AG10803 (cell line): ENCODE measurements at regions not wholly inside any gene's neighbourhood (a gene's known extent, or its start where the extent isn't known, plus 50 kb on each side); places are given as distances from the start of the nearest gene placed in this dataset.

Source experiments
- DNase-seq: peaks from one replicate; pipeline ENCODE4 v3.0.0; 2010; ENCODE audit warnings: low read depth
- H3K4me3 ChIP-seq: 2 replicates; pipeline ENCODE4 v1.5.1; 2011; ENCODE audit warnings: mild to moderate bottlenecking, low read length, control low read depth
- CTCF ChIP-seq: conservative IDR thresholded peaks from 2 replicates; pipeline ENCODE4 v1.5.1; 2011; ENCODE audit warnings: mild to moderate bottlenecking, low read length, control low read depth, inconsistent platforms

GRCh38 chr6:14396392-14396791 is 278.8 kb downstream of the CD83 start:
- no peak for DNase-seq
- no peak for TF ChIP-seq CTCF
- no peak overlapping the region for H3K4me3 ChIP-seq

GRCh38 chr6:14396826-14397517 is 279.4 kb downstream of the CD83 start:
- peak; percentile 29 for TF ChIP-seq CTCF
- H3K4me3 ChIP-seq, result no peak overlapping the region
- peak; percentile 20 for DNase-seq

DNA sequence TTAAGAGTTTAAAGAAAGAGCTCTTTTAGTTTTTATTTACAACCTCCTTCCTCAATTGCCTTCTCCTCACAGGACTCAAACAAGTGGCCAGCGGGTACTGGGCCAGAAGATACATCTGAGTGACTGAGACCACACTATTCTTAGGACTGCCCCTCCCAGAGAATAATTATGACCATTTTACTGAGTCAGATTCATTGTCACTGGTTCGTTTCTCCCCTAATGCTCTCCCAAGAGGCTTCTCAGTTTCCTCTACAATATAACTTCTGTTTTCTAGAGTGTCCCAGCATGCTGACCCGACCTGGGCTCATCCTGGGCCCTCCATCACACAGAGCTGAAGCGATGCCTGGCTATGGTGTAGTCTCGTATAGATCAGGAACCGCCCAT is 279.9 kb downstream of the CD83 start:
- DNase-seq, result no peak
- H3K4me3 ChIP-seq, result no peak overlapping the region
- TF ChIP-seq CTCF, result no peak

- H3K4me3 ChIP-seq, result no peak overlapping the region
- no peak for TF ChIP-seq CTCF
- DNase-seq, result no peak
Measured at GRCh38 chr6:14398953-14399352, 281.4 kb downstream of the CD83 start.

- TF ChIP-seq CTCF, result no peak
Measured at GRCh38 chr6:14399635-14400034, 282.1 kb downstream of the CD83 start.

DNA sequence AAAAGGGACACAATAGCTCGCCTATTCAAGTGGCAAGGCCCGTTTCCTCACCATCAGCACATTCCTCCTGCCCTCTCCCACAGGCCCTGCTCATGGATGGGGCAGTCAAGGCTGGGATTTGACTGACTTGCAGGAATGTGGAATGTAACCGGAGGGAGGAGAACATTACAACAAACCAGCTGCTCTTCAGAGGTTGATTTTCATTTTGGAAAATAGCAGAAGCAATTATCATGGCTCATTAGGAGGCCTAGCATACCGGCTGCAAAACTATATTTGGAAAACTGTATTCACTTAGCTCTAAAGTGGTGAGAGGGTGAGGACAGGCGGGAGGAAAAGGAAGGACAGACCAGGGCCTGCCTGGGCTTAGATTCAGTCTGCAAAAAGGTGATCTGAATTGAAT is 283.7 kb downstream of the CD83 start:
- TF ChIP-seq CTCF, result no peak
- no peak overlapping the region for H3K4me3 ChIP-seq
- DNase-seq, result peak; percentile 33

More at GRCh38 chr6:14399635-14400034, 282.1 kb downstream of the CD83 start:
- no peak for DNase-seq
- no peak overlapping the region for H3K4me3 ChIP-seq

- H3K4me3 ChIP-seq, result no peak overlapping the region
- no peak for TF ChIP-seq CTCF
- DNase-seq, result no peak
Measured at GRCh38 chr6:14406614-14407331, 289.2 kb downstream of the CD83 start.
